HepG2 (cell line): ENCODE measurements at regions not wholly inside any gene's neighbourhood (a gene's known extent, or its start where the extent isn't known, plus 50 kb on each side); places are given as distances from the start of the nearest gene placed in this dataset.

Experiments used
- ATAC-seq: fragments of 200-7000 bp; cut with Tn5 transposase; 3 replicates; pipeline ENCODE4 v1.9.1; 2020; ENCODE audit warnings: mild to moderate bottlenecking, moderate library complexity
- BruUV-seq: library from RNA; stranded (reverse); fragments of 400-500 nt; replicated peaks from 2 replicates; lab custom pipeline; 2021; lab: Mats Ljungman, UMichigan
- CTCF ChIA-PET: fragments of 300-600 bp; formaldehyde crosslinking; extraction: SDS; loops from one replicate; lab custom pipeline; 2021; ENCODE audit warnings: low total read pairs, inconsistent platforms, low intra/inter-chr PET ratio; lab: Yijun Ruan, JAX
- POLR2A ChIA-PET: fragments of 350-600 bp; sonication (Branson Sonifier 250); formaldehyde crosslinking; loops from one replicate; lab custom pipeline; 2020; ENCODE audit warnings: antibody characterized with exemption, inconsistent platforms; lab: Yijun Ruan, JAX
- DNase-seq: peaks from one replicate; pipeline ENCODE4 v3.0.0-alpha.2; 2015; ENCODE audit warnings: low spot score
- FAIRE-seq: peaks from 3 replicates; lab custom pipeline; 2011; peaks lifted over from hg19 to GRCh38; lab: Jason Lieb, UNC
- H2AFZ ChIP-seq: one replicate; pipeline ENCODE4 v1.6.1; 2011; ENCODE audit warnings: low read length, inconsistent platforms
- H3K27ac ChIP-seq: fragments of 300-600 bp; 3 replicates; pipeline ENCODE4 v1.8.0; 2011; ENCODE audit warnings: mixed run types, mild to moderate bottlenecking, mixed read lengths, low read length, inconsistent platforms; ENCODE audit not compliant: insufficient read depth; ENCODE audit errors: extremely low read length
- H3K27me3 ChIP-seq, 2 experiments: fragments of 200-600 bp in 1 of 2; 2 replicates in 1 of 2; 3 replicates in 1 of 2; pipeline versions ENCODE4 v1.6.0 to v1.8.0; 2011; ENCODE audit warnings: low read length in 2 of 2, mild to moderate bottlenecking in 2 of 2, moderate library complexity in 2 of 2, inconsistent platforms in 1 of 2; ENCODE audit not compliant: insufficient read depth in 2 of 2, control insufficient read depth in 1 of 2
- H3K36me3 ChIP-seq, 2 experiments: fragments of 200-600 bp in 1 of 2; replicated peaks in 1 of 2; 2 replicates in 1 of 2; 3 replicates in 1 of 2; pipeline versions ENCODE4 v1.5.1 to v1.8.0; 2011; ENCODE audit warnings: low read length in 2 of 2, inconsistent platforms in 1 of 2; ENCODE audit not compliant: insufficient read depth in 2 of 2, control insufficient read depth in 1 of 2
- H3K4me1 ChIP-seq: 2 replicates; pipeline ENCODE4 v1.5.1; 2012; ENCODE audit warnings: low read length, inconsistent platforms; ENCODE audit not compliant: insufficient read depth
- H3K4me2 ChIP-seq: 2 replicates; pipeline ENCODE4 v1.6.0; 2011; ENCODE audit warnings: low read depth, low read length, inconsistent platforms
- H3K4me3 ChIP-seq, 3 experiments: fragments of 200-600 bp in 1 of 3; sonication (generic), shearing (Covaris generic) in 1 of 3; replicated peaks in 1 of 3; 2 replicates each; pipeline ENCODE4 v1.5.1; 2011 to 2016; ENCODE audit warnings: low read length in 3 of 3, inconsistent platforms in 2 of 3, low read depth in 2 of 3, mild to moderate bottlenecking in 2 of 3, control low read depth in 1 of 3, mixed read lengths in 1 of 3; ENCODE audit not compliant: insufficient read depth in 1 of 3
- H3K79me2 ChIP-seq: one replicate; pipeline ENCODE4 v1.6.1; 2011; ENCODE audit warnings: low read length, inconsistent platforms; ENCODE audit not compliant: insufficient read depth
- H3K9ac ChIP-seq: 2 replicates; pipeline ENCODE4 v1.6.0; 2011; ENCODE audit warnings: mild to moderate bottlenecking, low read depth, low read length, inconsistent platforms; ENCODE audit not compliant: insufficient read depth
- H3K9me3 ChIP-seq: 2 replicates; pipeline ENCODE4 v1.5.1; 2012; ENCODE audit warnings: mild to moderate bottlenecking, low read length
- H4K20me1 ChIP-seq: 2 replicates; pipeline ENCODE4 v1.6.0; 2011; ENCODE audit warnings: inconsistent platforms, mild to moderate bottlenecking, low read length, moderate library complexity; ENCODE audit not compliant: insufficient read depth
- AGO1 ChIP-seq: fragments of 200-400 bp; formaldehyde crosslinking; IDR thresholded peaks from 2 replicates; pipeline ENCODE4 v1.6.1; 2017; ENCODE audit warnings: mild to moderate bottlenecking, low read depth, low read length, moderate library complexity; ENCODE audit not compliant: poor library complexity, severe bottlenecking
- BCL3 ChIP-seq: sonication (generic); formaldehyde crosslinking; IDR thresholded peaks from 2 replicates; pipeline ENCODE4 v1.5.1; 2020; ENCODE audit warnings: mild to moderate bottlenecking, missing genetic modification reagents, moderate library complexity
- CENPBD1 ChIP-seq: sonication (generic); formaldehyde crosslinking; IDR thresholded peaks from 2 replicates; pipeline ENCODE4 v1.8.0; 2022; ENCODE audit warnings: missing genetic modification reagents, low read depth, mild to moderate bottlenecking, borderline replicate concordance
- GMEB1 ChIP-seq: sonication (generic); formaldehyde crosslinking; IDR thresholded peaks from 2 replicates; pipeline ENCODE4 v1.5.1; 2020; ENCODE audit warnings: missing genetic modification reagents, mild to moderate bottlenecking, borderline replicate concordance
- MTA3 ChIP-seq: sonication (generic); formaldehyde crosslinking; IDR thresholded peaks from 2 replicates; pipeline ENCODE4 v1.4.0; 2020; ENCODE audit warnings: missing genetic modification reagents
- POGK ChIP-seq: sonication (generic); formaldehyde crosslinking; conservative IDR thresholded peaks from 2 replicates; pipeline ENCODE4 v1.8.0; 2022; ENCODE audit warnings: mild to moderate bottlenecking, moderate library complexity, missing genetic modification reagents
- RAD21 ChIP-seq: fragments of 450-650 bp; formaldehyde crosslinking; IDR thresholded peaks from 2 replicates; pipeline ENCODE4 v1.5.0; 2020; ENCODE audit warnings: mild to moderate bottlenecking
- RFX1 ChIP-seq: fragments of 450-650 bp; IDR thresholded peaks from 2 replicates; pipeline ENCODE4 v1.6.1; 2017
- SMC3 ChIP-seq: IDR thresholded peaks from 2 replicates; pipeline ENCODE4 v1.6.1; 2011; ENCODE audit warnings: low read length, improper control_type of control experiment
- TIGD3 ChIP-seq: sonication (generic); formaldehyde crosslinking; IDR thresholded peaks from 2 replicates; pipeline ENCODE4 v1.5.1; 2020; ENCODE audit warnings: mild to moderate bottlenecking, missing genetic modification reagents, borderline replicate concordance
- ZBTB3 ChIP-seq: sonication (generic); formaldehyde crosslinking; IDR thresholded peaks from 2 replicates; pipeline ENCODE4 v1.4.0; 2020; ENCODE audit warnings: low read depth, mild to moderate bottlenecking, moderate library complexity, missing genetic modification reagents, borderline replicate concordance
- ZNF253 ChIP-seq: sonication (generic); formaldehyde crosslinking; IDR thresholded peaks from 2 replicates; pipeline ENCODE4 v1.8.0; 2022; ENCODE audit warnings: mild to moderate bottlenecking, missing genetic modification reagents, borderline replicate concordance
- ZNF703 ChIP-seq: sonication (generic); formaldehyde crosslinking; IDR thresholded peaks from 2 replicates; pipeline ENCODE4 v1.5.1; 2020; ENCODE audit warnings: missing genetic modification reagents, mild to moderate bottlenecking, moderate library complexity, borderline replicate concordance
- WGBS: methylation state at CpG from one replicate; pipeline ENCODE4 v1.1.6; 2017; ENCODE audit warnings: low lambda C conversion rate; 5-methylcytosine and 5-hydroxymethylcytosine counted together
- in situ Hi-C: cut with HindIII; loops from 2 replicates; pipeline ENCODE4 v1.10.0; 2017; ENCODE audit warnings: low pct_unique_long_range_greater_than_20kb; ENCODE audit not compliant: extremely low pct_ligation_motif_present
- intact Hi-C: fragments of 100-400 bp; cut with micrococcal nuclease; formaldehyde crosslinking; loops from one replicate; pipeline ENCODE4 v1.10.0; 2022; ENCODE audit not compliant: unreplicated experiment

- TF ChIP-seq ZNF253 (CRISPR knock-in tag): no peak
These were observed 114.2 kb upstream of the MIR17HG start (continued) for GRCh38 chr13:91233291-91233690.

- intact Hi-C loops: no loop called here
- FAIRE-seq: no peak
- in situ Hi-C loops: no loop called here
- BruUV-seq: no TSS peak
- Histone ChIP-seq H3K27ac (no peak overlapping the region), H3K4me1 (no peaks in the 10 kb centered on the region), H3K79me2 (no peaks in the 10 kb centered on the region), H3K27me3 (no peaks in the 10 kb centered on the region), H3K36me3 (no peaks in the 10 kb centered on the region), H3K4me3 (no peak overlapping the region), H3K9me3 (no peaks in the 10 kb centered on the region), H3K9ac (no peak overlapping the region), H2AFZ (no peak overlapping the region), H4K20me1 (no peaks in the 10 kb centered on the region), H3K4me2 (no peak overlapping the region)
- ATAC-seq: no peak
- DNase-seq: no peak
- 17% methylated on average over 3 of the region's 3 CpGs for WGBS
- ChIA-PET POLR2A (no interaction called here), CTCF (no interaction called here)
- TF ChIP-seq MTA3 (CRISPR knock-in tag) (no peak), AGO1 (no peak), TIGD3 (CRISPR knock-in tag) (no peak), ZNF703 (no peak), POGK (CRISPR knock-in tag) (no peak), BCL3 (CRISPR knock-in tag) (no peak), CENPBD1 (CRISPR knock-in tag) (no peak), ZBTB3 (CRISPR knock-in tag) (no peak), SMC3 (no peak), RAD21 (CRISPR knock-in tag) (no peak), GMEB1 (CRISPR knock-in tag) (no peak), RFX1 (no peak)
- TF ChIP-seq, all 625 proteins: peak for 0
These were observed 111.3 kb upstream of the MIR17HG start for GRCh38 chr13:91236182-91236581.
